HG03060 (cell line): ENCODE measurements at regions not wholly inside any gene's neighbourhood (a gene's known extent, or its start where the extent isn't known, plus 50 kb on each side); places are given as distances from the start of the nearest gene placed in this dataset.

Experiments used
- ATAC-seq: cut with Tn5 transposase; IDR thresholded peaks from one replicate; pipeline ENCODE4 v1.9.1; 2021; ENCODE audit warnings: low read depth, moderate number of reproducible peaks; ENCODE audit not compliant: unreplicated experiment

- no peak for ATAC-seq
These were observed 667.1 kb upstream of the PKN2 start for GRCh38 chr1:88016947-88017346.

- no peak for ATAC-seq
These were observed 662.5 kb upstream of the PKN2 start for GRCh38 chr1:88021529-88021928.

GRCh38 chr1:88022516-88022915, 661.6 kb upstream of the PKN2 start:
- ATAC-seq, result no peak

GRCh38 chr1:88029142-88029541, 654.9 kb upstream of the PKN2 start:
- no peak for ATAC-seq

- no peak for ATAC-seq
These were observed 654.2 kb upstream of the PKN2 start for GRCh38 chr1:88029899-88030298.

- ATAC-seq, result no peak
These were observed 648.5 kb upstream of the PKN2 start for GRCh38 chr1:88035578-88035977.

GRCh38 chr1:88036345-88037014, 647.6 kb upstream of the PKN2 start:
- ATAC-seq, result no peak

GRCh38 chr1:88039240-88039639, 644.8 kb upstream of the PKN2 start:
- no peak for ATAC-seq

- no peak for ATAC-seq
These were observed 640.2 kb upstream of the PKN2 start for GRCh38 chr1:88043834-88044233.

- ATAC-seq, result no peak
These were observed 631.9 kb upstream of the PKN2 start for GRCh38 chr1:88052167-88052566.

GRCh38 chr1:88053065-88053464, 631.0 kb upstream of the PKN2 start:
- no peak for ATAC-seq

GRCh38 chr1:88056881-88057280, 627.2 kb upstream of the PKN2 start:
- no peak for ATAC-seq

- no peak for ATAC-seq
These were observed 625.9 kb upstream of the PKN2 start for GRCh38 chr1:88058205-88058604.

- no peak for ATAC-seq
These were observed 623.9 kb upstream of the PKN2 start for GRCh38 chr1:88060112-88060673.

- ATAC-seq, result no peak
These were observed 623.2 kb upstream of the PKN2 start for GRCh38 chr1:88060750-88061491.

GRCh38 chr1:88061492-88062177, 622.4 kb upstream of the PKN2 start:
- peak; percentile 62 for ATAC-seq

- ATAC-seq, result no peak
These were observed 621.4 kb upstream of the PKN2 start for GRCh38 chr1:88062650-88063153.

GRCh38 chr1:88063605-88064004, 620.5 kb upstream of the PKN2 start:
- no peak for ATAC-seq

- no peak for ATAC-seq
These were observed 615.6 kb upstream of the PKN2 start for GRCh38 chr1:88068407-88068960.

GRCh38 chr1:88070956-88071355, 613.1 kb upstream of the PKN2 start:
- no peak for ATAC-seq

- no peak for ATAC-seq
These were observed 609.4 kb upstream of the PKN2 start for GRCh38 chr1:88074661-88075060.
